Right ventricle myocardium inferior (tissue), 1 donor: ENCODE measurements at regions not wholly inside any gene's neighbourhood (a gene's known extent, or its start where the extent isn't known, plus 50 kb on each side); places are given as distances from the start of the nearest gene placed in this dataset.

Experiments used
- ATAC-seq: fragments of 200-7000 bp; cut with Tn5 transposase; one replicate; pipeline ENCODE4 v1.9.1; 2020; ENCODE audit warnings: mild to moderate bottlenecking, moderate library complexity
- DNase-seq: peaks from one replicate; pipeline ENCODE4 v3.0.0; 2021; ENCODE audit errors: missing footprints
- intact Hi-C: fragments of 100-400 bp; cut with DNase I; formaldehyde crosslinking; loops from one replicate; pipeline ENCODE4 v1.11.0; 2022
- donor health status: DM: no; HTN: yes; CAD: no; lungs with severe emphysema.

DNA sequence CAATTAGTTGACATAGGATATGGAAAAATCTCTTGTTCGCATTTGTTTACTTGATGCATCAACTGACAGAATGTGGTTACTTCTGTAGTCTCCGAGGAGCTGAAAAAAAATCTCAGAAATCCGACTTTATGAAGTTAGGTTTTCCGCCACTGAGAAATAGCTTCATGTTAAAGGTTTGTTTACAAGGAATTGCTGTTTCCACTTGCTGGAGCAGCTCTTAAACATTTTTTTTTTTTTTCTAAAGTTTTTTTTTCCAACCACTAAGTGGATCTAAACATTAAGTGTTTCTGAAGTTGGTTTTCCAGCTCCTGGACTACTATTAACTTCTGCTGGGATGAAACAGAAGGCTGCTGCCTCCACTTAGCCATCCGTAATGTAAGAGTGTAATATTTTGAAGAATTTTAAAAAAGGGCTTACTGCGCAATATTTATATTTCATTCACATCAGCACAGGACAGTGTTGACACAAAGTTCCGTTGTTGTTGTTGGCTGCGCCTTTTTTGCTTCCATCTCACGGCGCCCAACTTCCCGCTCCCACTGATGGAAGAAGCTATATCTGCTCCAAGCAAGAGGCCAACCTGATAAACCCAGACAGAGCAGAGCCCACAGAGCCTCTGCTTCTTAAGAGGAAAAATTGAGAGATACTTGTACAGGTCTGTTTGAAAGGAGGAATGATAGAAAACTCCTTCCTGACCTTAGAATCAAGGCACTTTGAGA lies 167.7 kb upstream of the KCNJ16 start:
- no peak for ATAC-seq
- intact Hi-C loops, result loop anchor here (10.0 kb wide), 1 partner anchor 172 kb away; no protein-coding TSS in a partner anchor
- no peak for DNase-seq

GRCh38 chr17:69908626-69909368 lies 166.2 kb upstream of the KCNJ16 start:
- no peak for DNase-seq
- ATAC-seq, result no peak
- intact Hi-C loops, result loop anchor here (10.0 kb wide), 1 partner anchor 174 kb away; no protein-coding TSS in a partner anchor

DNA sequence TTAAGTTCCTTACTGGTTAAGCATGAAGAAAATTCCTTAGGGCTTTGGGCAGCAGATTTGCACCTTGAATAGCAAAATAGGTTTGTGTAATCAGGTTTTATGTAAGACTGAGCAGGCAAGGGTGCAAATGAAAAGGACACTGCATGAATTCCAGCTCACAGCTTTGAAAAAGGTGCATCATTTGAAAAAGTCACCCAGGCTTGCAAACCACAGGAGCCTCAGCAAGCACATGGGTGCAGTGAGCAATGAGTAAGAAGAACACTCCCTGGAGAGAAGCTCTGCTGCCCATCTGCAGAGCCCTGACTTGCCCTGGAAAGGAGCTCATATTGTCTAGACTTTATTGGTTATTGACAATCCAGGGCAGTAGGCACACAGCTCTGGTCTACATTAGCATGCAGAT lies 165.6 kb upstream of the KCNJ16 start:
- ATAC-seq, result no peak
- intact Hi-C loops, result loop anchor here (10.0 kb wide), 1 partner anchor 175 kb away; no protein-coding TSS in a partner anchor
- DNase-seq, result no peak

GRCh38 chr17:69912805-69913204 lies 162.2 kb upstream of the KCNJ16 start:
- DNase-seq (no peak), ATAC-seq (no peak)
- intact Hi-C loops, result no loop called here

- intact Hi-C loops, result no loop called here
- ATAC-seq (no peak), DNase-seq (no peak)
Observed at GRCh38 chr17:69913216-69913615, 161.8 kb upstream of the KCNJ16 start.

DNA sequence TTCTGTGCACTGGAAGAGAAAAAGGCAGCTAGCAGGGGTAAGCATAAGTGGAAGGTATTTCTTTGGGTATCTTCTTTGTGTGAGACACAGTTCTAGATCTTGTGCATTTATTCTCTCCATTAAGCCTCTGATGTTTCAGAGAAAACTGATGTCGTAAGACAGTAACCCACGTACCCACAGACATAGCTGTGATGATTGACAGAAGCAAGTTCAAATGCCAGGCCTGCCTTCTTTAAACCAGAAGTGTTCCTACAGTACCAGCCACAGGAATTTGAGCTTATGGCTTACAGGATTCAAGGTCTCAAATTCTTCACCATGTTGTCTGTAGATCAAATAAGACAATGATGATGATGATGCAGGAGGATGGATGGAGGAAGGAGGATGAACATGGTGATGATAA lies 161.4 kb upstream of the KCNJ16 start:
- no peak for ATAC-seq
- intact Hi-C loops, result no loop called here

GRCh38 chr17:69914520-69914919 lies 160.5 kb upstream of the KCNJ16 start:
- intact Hi-C loops, result no loop called here
- ATAC-seq (no peak), DNase-seq (no peak)

More for the DNA sequence above, 161.4 kb upstream of the KCNJ16 start:
- no peak for DNase-seq

DNA sequence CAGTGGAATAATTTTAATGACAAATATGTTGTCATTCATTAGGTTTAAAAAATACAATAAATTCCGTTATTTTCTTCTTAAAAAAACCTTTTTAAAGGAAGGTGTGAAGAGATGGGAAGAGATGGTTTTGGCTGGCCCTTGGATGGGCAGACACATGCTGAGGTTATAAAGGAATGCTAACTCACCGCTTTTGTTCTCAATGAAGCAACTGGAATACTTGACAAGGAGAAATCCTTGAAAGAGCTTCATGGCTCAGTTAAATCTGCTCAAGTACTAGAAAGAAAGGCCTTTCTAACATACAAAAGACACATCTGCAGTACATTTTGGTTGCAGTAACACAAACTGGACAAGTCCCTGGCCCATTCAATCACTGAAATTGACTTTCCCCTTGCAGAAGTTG lies 158.3 kb upstream of the KCNJ16 start:
- ATAC-seq, result no peak
- intact Hi-C loops, result no loop called here
- DNase-seq, result no peak

DNA sequence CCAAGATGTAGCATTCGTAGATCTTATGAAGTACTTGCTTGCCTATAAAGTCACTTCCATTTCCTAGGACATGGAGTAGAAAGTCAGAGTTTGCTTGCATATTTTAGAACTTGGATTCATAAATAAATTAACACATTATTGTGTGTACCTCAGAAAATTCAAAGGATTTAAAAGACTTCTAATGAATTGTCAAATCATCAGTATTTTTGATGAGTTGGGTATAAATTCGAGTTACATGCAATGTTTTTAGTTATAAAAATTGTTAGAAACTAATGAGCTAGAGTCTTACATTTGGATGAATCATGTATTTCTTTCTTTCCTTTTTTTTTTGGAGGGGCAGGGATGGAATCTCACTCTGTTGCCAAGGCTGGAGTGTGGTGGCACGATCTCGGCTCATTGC lies 156.9 kb upstream of the KCNJ16 start:
- ATAC-seq (no peak), DNase-seq (no peak)
- intact Hi-C loops, result no loop called here

DNA sequence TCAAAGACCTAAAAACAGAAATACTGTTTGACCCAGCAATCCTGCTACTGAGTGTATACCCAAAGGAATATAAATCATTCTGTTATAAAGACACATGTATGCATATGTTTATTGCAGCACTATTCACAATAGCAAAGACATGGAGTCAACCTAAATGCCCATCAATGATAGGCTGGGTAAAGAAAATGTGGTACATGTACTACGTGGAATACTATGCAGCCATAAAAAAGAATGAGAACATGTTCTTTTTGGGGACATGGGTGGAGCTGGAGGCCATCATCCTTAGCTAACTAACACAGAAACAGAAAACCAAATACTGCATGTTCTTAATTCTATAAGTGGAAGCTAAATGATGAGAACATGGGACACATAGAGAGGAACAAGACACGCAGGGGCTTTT lies 155.2 kb upstream of the KCNJ16 start:
- intact Hi-C loops, result no loop called here
- DNase-seq, result no peak
- no peak for ATAC-seq

DNA sequence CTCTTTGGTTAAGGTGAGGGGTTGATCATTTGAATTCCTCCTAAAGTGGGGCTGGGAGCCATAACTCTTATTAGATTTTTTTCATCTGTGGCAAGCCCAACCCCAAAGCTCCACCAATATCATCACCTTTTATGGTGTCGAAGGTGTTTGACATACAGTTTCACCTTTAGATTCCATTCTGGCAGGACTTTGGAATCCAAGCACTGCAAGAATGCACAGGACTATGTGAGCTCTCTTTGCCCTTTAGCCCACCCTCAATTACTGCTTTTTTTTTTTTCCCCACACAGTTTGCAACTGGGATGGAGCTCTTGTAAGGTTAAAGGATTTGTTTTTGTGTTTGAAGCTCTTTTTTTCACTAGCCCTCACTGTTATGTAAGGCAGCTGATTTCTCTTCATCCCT lies 154.0 kb upstream of the KCNJ16 start:
- no peak for ATAC-seq
- intact Hi-C loops, result no loop called here

DNA sequence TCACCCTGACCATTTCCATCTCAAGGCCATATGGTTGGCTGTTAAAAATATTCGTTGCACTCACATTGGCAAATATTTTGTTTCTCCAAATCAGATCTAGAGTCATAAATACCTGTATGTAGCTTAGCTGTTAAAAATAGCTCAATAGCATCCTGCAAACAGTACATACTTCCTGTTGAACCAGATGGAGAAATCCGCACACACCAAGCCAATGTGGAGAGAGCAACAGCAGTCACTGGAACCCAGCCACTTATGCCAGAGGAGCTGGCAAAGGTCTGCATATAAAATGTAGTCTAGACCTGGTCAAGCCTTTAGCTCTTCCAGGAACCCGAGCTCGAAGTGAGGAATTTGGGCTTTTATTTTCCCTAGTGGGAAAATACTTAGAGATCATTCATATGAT lies 146.4 kb upstream of the KCNJ16 start:
- intact Hi-C loops, result no loop called here
- no peak for ATAC-seq
- DNase-seq, result no peak

More for the DNA sequence above, 154.0 kb upstream of the KCNJ16 start:
- no peak for DNase-seq

DNA sequence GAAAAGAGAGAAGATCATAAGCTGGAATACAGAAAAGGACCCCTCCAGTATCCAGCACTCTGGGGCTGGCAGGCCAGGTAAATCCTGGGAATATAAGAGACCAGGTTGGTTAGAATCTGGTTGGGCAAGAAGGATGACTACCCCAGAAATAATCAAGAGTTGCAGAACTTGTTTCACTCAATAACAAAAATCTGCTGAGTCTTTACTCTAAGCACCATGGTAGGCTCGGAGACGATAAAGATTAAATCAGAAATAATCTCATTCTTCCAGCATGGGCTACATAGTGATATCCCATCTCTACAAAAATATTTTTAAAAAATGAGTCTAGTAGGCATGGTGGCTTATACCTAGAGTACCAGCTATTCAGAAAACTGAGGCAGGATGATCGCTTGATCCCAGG lies 138.0 kb upstream of the KCNJ16 start:
- intact Hi-C loops, result no loop called here
- DNase-seq, result no peak
- ATAC-seq, result no peak

DNA sequence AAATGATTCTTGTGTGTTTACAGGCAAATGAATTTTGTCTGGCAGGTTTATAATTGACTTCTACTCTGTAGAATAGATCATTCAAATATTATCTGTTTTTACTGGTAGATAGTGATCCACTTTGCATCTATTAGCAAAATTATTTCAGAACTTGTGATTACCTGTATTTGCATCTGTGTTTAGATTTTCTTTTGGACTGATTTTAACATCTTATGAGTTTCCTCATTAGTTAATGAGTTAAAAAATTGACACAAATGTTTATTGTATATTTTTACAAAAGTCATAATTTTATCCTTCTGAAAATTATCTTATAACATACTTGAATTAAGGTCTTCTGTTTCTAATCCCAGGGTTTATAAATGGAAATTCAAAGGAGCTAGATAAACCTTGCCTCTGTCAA lies 132.0 kb upstream of the KCNJ16 start:
- ATAC-seq (no peak), DNase-seq (no peak)
- intact Hi-C loops, result no loop called here

DNA sequence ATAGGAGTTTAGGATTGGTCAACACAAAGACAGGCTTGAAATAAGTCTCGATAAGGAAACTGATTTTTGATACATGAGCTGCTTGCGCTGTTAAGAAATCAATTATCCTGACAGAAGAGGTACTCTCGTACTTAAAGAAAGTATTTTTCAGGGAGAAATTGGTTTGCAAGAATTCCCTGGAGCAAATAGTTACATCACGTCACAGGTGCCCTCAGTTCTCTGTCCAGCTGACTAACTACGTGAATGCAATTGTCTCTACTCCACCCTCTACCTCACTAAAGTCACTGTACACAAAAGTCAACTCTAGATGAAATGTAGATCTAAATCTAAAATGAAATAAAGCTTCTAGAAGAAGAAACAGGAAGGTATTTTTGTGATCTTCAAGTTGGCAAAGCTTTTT lies 130.6 kb upstream of the KCNJ16 start:
- intact Hi-C loops, result no loop called here
- no peak for ATAC-seq
- no peak for DNase-seq

- intact Hi-C loops, result no loop called here
- ATAC-seq, result no peak
- no peak for DNase-seq
Observed at GRCh38 chr17:69945698-69946185, 129.3 kb upstream of the KCNJ16 start.

GRCh38 chr17:69947027-69947759 lies 127.8 kb upstream of the KCNJ16 start:
- intact Hi-C loops, result no loop called here
- no peak for DNase-seq
- ATAC-seq, result no peak

DNA sequence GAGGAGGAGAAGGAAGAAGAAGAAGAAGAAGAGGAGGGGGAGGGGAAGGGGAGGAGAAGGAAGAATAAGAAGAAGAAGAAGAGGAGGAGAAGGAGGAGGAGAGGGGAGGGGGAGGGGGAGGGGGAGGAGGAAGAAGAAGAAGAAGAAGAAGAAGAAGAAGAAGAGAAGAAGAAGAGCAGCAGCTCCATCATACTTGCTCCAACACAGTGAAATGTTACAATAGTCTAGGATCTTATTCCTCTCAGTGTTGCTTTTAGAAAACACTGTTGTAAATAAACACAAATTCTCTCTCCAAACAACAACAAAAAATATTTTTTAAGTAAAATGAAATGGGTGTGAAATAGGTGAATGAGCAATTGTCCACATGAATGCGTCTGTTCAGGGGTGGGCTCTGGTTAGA lies 126.6 kb upstream of the KCNJ16 start:
- ATAC-seq (no peak), DNase-seq (no peak)
- intact Hi-C loops, result no loop called here

DNA sequence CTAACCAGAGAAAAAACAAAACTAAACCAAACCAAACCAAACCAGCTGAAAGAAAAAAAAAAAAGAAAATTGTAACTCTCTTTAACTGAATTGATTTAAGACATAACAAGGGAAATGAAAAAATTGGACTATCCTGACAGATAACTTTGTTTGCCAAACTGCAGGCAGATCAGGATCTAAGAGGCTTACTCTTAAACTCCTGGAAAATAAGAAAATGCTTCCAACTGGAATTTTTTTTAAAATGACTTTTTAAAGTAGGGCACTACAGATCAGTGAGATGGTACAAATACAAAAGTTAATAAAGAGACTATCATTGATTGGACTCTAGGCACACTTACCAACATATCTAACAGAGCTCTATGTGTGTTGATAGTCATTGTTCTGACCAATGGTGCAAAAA lies 125.5 kb upstream of the KCNJ16 start:
- intact Hi-C loops, result no loop called here
- ATAC-seq, result no peak
- DNase-seq, result no peak
